ENCODE measurements at regions not wholly inside any gene's neighbourhood (a gene's known extent, or its start where the extent isn't known, plus 50 kb on each side); places are given as distances from the start of the nearest gene placed in this dataset.

DNA sequence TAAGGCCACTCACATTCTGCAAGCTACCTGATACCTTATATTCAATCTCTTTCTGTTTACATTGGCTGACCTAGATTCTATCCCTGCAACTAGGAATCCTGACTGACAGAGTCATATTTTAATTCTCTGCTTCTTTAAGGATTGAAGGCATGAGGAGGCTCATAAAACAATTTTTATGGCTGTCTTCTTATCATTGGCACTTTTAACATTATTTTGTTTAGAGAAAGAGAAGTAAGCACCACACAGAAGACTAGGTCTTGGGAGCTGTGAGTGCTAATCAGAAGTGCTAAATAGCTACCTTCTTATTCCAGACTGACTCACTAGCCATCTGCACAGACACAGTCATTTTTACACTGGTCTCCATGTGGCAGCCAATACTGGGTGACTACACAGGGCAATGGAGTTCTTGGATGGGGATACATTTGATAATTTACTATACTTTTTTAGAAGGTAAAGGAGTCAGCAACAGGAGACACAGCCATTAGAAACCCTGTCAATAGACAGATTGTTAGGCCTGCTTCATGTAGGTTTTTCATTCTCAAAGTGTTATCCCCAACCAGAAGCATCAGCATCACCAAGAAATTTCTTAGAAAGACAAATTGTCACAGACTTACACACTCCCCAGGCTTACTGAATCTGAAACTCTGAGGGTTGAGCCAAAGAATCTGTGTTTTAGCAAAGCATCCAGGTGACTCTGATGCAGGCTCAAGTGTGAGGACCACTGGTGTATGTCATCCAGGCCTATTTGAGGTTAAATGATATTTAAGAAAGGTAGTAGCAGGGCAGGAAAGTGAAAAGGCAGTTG is 214.1 kb downstream of the DUSP6 start:
- Histone ChIP-seq H3K9me3 (ENCODE audit: control insufficient read depth, low read depth, low read length) (no peaks in the 10 kb centered on the region), H3K4me1 (ENCODE audit: control insufficient read depth, extremely low read depth, insufficient read depth, low read length) (peaks cover 18% of the 10 kb centered on the region), H2AFZ (ENCODE audit: control insufficient read depth, low read length) (no peak overlapping the region), H3K36me3 (ENCODE audit: control insufficient read depth in 2 of 2, extremely low read depth in 1 of 2, insufficient read depth in 2 of 2, low read length in 2 of 2) (no peaks in the 10 kb centered on the region), H3K9me1 (ENCODE audit: control insufficient read depth, extremely low read depth, insufficient read depth, low read length) (no peaks in the 10 kb centered on the region), H4K20me1 (ENCODE audit: control insufficient read depth, extremely low read depth, insufficient read depth, low read length) (no peaks in the 10 kb centered on the region), H3K27ac (ENCODE audit: control insufficient read depth, insufficient read depth, low read length) (no peak overlapping the region), H3K27me3 (ENCODE audit: control insufficient read depth, extremely low read depth, insufficient read depth, low read length) (no peaks in the 10 kb centered on the region), H3K9ac (ENCODE audit: control insufficient read depth, extremely low read depth, insufficient read depth, low read length) (no peak overlapping the region), H3K4me3 (ENCODE audit: control insufficient read depth in 2 of 3, extremely low read depth in 1 of 3, insufficient read depth in 2 of 3, low read depth in 1 of 3, low read length in 3 of 3) (no peak overlapping the region), H3K79me2 (ENCODE audit: control insufficient read depth, insufficient read depth, low read length) (no peaks in the 10 kb centered on the region), H3K4me2 (ENCODE audit: control insufficient read depth, extremely low read depth, insufficient read depth, low read depth, low read length) (no peak overlapping the region)
- DNase-seq (ENCODE audit: low read depth, low spot score) (no peak), FAIRE-seq (peak; percentile 26)
- TF ChIP-seq, protein P1, sequence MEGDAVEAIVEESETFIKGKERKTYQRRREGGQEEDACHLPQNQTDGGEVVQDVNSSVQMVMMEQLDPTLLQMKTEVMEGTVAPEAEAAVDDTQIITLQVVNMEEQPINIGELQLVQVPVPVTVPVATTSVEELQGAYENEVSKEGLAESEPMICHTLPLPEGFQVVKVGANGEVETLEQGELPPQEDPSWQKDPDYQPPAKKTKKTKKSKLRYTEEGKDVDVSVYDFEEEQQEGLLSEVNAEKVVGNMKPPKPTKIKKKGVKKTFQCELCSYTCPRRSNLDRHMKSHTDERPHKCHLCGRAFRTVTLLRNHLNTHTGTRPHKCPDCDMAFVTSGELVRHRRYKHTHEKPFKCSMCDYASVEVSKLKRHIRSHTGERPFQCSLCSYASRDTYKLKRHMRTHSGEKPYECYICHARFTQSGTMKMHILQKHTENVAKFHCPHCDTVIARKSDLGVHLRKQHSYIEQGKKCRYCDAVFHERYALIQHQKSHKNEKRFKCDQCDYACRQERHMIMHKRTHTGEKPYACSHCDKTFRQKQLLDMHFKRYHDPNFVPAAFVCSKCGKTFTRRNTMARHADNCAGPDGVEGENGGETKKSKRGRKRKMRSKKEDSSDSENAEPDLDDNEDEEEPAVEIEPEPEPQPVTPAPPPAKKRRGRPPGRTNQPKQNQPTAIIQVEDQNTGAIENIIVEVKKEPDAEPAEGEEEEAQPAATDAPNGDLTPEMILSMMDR (optimal IDR thresholded peaks at IDR 0.05 in 1 of 3, IDR thresholded peaks at IDR 0.05 in 1 of 3, conservative IDR thresholded peaks at IDR 0.05 in 1 of 3; ENCODE audit: extremely low read depth in 1 of 3, insufficient read depth in 2 of 3, low read length in 3 of 3): no peak
- TF ChIP-seq EZH2 (IDR thresholded peaks at IDR 0.05; ENCODE audit: low read length): no peak
- dilution Hi-C loops (cut with MboI; ENCODE audit: extremely low pct_ligation_motif_present, low sequenced_read_pairs): no loop called here

DNA sequence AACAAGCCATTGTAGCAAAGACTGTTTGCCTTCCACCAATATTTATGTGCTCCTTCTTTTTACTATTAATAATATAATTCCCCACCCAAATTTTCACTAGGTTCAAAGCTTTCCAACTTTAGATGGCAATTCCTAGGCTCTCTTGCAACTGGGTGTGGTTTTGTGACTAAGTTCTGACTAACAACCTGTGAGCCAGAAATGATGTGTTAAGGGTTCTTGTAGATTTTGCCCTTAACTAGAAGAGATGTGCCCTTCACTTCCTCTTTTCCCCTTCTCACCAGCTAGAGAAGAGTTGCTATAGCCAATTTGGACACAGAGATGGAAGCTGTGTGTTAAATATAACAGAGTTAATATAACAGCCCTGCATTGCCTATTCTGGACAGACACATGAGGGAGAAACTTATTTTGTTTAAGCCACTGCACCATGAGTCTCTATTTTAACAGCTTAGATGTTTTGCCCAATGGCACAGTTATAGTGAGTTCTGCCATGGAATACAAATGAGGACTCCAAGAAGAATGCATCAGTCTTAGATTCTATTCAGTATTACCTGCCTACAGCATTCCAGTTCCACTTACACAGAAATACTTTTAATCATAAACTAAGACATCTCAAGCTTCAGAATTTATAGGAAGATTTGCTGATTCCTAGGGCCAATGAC is 216.2 kb downstream of the DUSP6 start:
- H3K4me1 ChIP-seq (ENCODE audit: control insufficient read depth, extremely low read depth, insufficient read depth, low read length): peaks cover 18% of the 10 kb centered on the region
- H3K4me2 ChIP-seq (ENCODE audit: control insufficient read depth, extremely low read depth, insufficient read depth, low read depth, low read length): peak overlapping the region; percentile 64
- H3K9ac ChIP-seq (ENCODE audit: control insufficient read depth, extremely low read depth, insufficient read depth, low read length): no peak overlapping the region
- H3K27ac ChIP-seq (ENCODE audit: control insufficient read depth, insufficient read depth, low read length): peak overlapping the region; percentile 42
- H3K4me3 ChIP-seq (ENCODE audit: control insufficient read depth in 2 of 3, extremely low read depth in 1 of 3, insufficient read depth in 2 of 3, low read depth in 1 of 3, low read length in 3 of 3): no peak overlapping the region
- no peak for TF ChIP-seq EZH2 (IDR thresholded peaks at IDR 0.05; ENCODE audit: low read length)
- TF ChIP-seq, protein P1 (optimal IDR thresholded peaks at IDR 0.05 in 1 of 3, IDR thresholded peaks at IDR 0.05 in 1 of 3, conservative IDR thresholded peaks at IDR 0.05 in 1 of 3; ENCODE audit: extremely low read depth in 1 of 3, insufficient read depth in 2 of 3, low read length in 3 of 3): no peak
- H4K20me1 ChIP-seq (ENCODE audit: control insufficient read depth, extremely low read depth, insufficient read depth, low read length): no peaks in the 10 kb centered on the region
- peak; percentile 95 for FAIRE-seq
- H3K27me3 ChIP-seq (ENCODE audit: control insufficient read depth, extremely low read depth, insufficient read depth, low read length): no peaks in the 10 kb centered on the region
- no peak overlapping the region for H2AFZ ChIP-seq (ENCODE audit: control insufficient read depth, low read length)
- DNase-seq (ENCODE audit: low read depth, low spot score): peak; percentile 35
- dilution Hi-C loops (cut with MboI; ENCODE audit: extremely low pct_ligation_motif_present, low sequenced_read_pairs): no loop called here
- no peaks in the 10 kb centered on the region for H3K36me3 ChIP-seq (ENCODE audit: control insufficient read depth in 2 of 2, extremely low read depth in 1 of 2, insufficient read depth in 2 of 2, low read length in 2 of 2)
- no peaks in the 10 kb centered on the region for H3K9me3 ChIP-seq (ENCODE audit: control insufficient read depth, low read depth, low read length)
- H3K79me2 ChIP-seq (ENCODE audit: control insufficient read depth, insufficient read depth, low read length): no peaks in the 10 kb centered on the region
- H3K9me1 ChIP-seq (ENCODE audit: control insufficient read depth, extremely low read depth, insufficient read depth, low read length): no peaks in the 10 kb centered on the region
